ENCODE measurements at regions not wholly inside any gene's neighbourhood (a gene's known extent, or its start where the extent isn't known, plus 50 kb on each side); places are given as distances from the start of the nearest gene placed in this dataset.
A peak's percentile ranks its signal among the peaks of the same experiment; 100 is the strongest.
"Not testable (repeated sequence)": the region's sequence is repeated elsewhere in the genome, so short reads cannot be mapped to it uniquely, and the experiment has no call there.

GRCh38 chr6:67030861-67031260 is 1323.8 kb upstream of the EYS start:
- Histone ChIP-seq H3K9ac (no peak overlapping the region), H3K4me3 (no peak overlapping the region), H3K27ac (no peak overlapping the region), H3K9me3 (replicated peaks in 1 of 11) (peaks cover 0 to 10% (median 5%) of the 10 kb centered on the region in 11 experiments; a peak in 8 of 22 replicates), H3K36me3 (no peaks in the 10 kb centered on the region), H3K4me2 (no peak overlapping the region), H4K20me1 (no peaks in the 10 kb centered on the region), H3K27me3 (no peaks in the 10 kb centered on the region), H3K4me1 (no peaks in the 10 kb centered on the region)
- TF ChIP-seq Cebpa-rat (IDR thresholded peaks at IDR 0.05) = no peak

- Histone ChIP-seq H3K4me1 (no peaks in the 10 kb centered on the region), H3K9ac (no peak overlapping the region), H3K27me3 (no peaks in the 10 kb centered on the region), H4K20me1 (no peaks in the 10 kb centered on the region), H3K27ac (no peak overlapping the region), H3K4me3 (no peak overlapping the region), H3K36me3 (no peaks in the 10 kb centered on the region), H3K9me3 (replicated peaks in 1 of 11) (no peaks in the 10 kb centered on the region), H3K4me2 (no peak overlapping the region)
- TF ChIP-seq Cebpa-rat (IDR thresholded peaks at IDR 0.05) = no peak
These were observed 1310.0 kb upstream of the EYS start for GRCh38 chr6:67016921-67017460.

- Histone ChIP-seq H3K27ac (no peak overlapping the region), H3K4me3 (no peak overlapping the region), H3K36me3 (no peaks in the 10 kb centered on the region), H3K4me1 (no peaks in the 10 kb centered on the region), H3K9me3 (replicated peaks in 1 of 11) (no peaks in the 10 kb centered on the region), H3K27me3 (no peaks in the 10 kb centered on the region), H3K9ac (no peak overlapping the region), H3K4me2 (no peak overlapping the region), H4K20me1 (no peaks in the 10 kb centered on the region)
- TF ChIP-seq Cebpa-rat (IDR thresholded peaks at IDR 0.05) = no peak
These were observed 1304.4 kb upstream of the EYS start for GRCh38 chr6:67011441-67011840.

GRCh38 chr6:67009818-67010217 is 1302.8 kb upstream of the EYS start:
- Histone ChIP-seq H4K20me1 (no peaks in the 10 kb centered on the region), H3K4me2 (no peak overlapping the region), H3K9ac (no peak overlapping the region), H3K36me3 (no peaks in the 10 kb centered on the region), H3K4me1 (no peaks in the 10 kb centered on the region), H3K27me3 (no peaks in the 10 kb centered on the region), H3K4me3 (no peak overlapping the region), H3K27ac (no peak overlapping the region), H3K9me3 (replicated peaks in 1 of 11) (no peaks in the 10 kb centered on the region)
- TF ChIP-seq Cebpa-rat (IDR thresholded peaks at IDR 0.05) = no peak

GRCh38 chr6:67003844-67004243 is 1296.8 kb upstream of the EYS start:
- H3K36me3 ChIP-seq = no peaks in the 10 kb centered on the region
- H4K20me1 ChIP-seq = no peaks in the 10 kb centered on the region
- peaks cover 0 to 6% (median 0%) of the 10 kb centered on the region in 10 experiments; a peak in 2 of 20 replicates for H3K4me1 ChIP-seq
- H3K27ac ChIP-seq = no peak overlapping the region
- TF ChIP-seq Cebpa-rat (IDR thresholded peaks at IDR 0.05) = no peak
- no peak overlapping the region for H3K9ac ChIP-seq
- H3K27me3 ChIP-seq = no peaks in the 10 kb centered on the region
- peaks cover 0 to 6% (median 0%) of the 10 kb centered on the region in 11 experiments; a peak in 5 of 22 replicates for H3K9me3 ChIP-seq (replicated peaks in 1 of 11)
- no peak overlapping the region for H3K4me2 ChIP-seq
- H3K4me3 ChIP-seq = no peak overlapping the region

- Histone ChIP-seq H3K9me3 (replicated peaks in 1 of 11) (peaks cover 0 to 13% (median 5%) of the 10 kb centered on the region in 11 experiments; a peak in 10 of 22 replicates), H3K9ac (no peak overlapping the region), H3K27me3 (no peaks in the 10 kb centered on the region), H4K20me1 (no peaks in the 10 kb centered on the region), H3K27ac (no peak overlapping the region), H3K36me3 (no peaks in the 10 kb centered on the region), H3K4me2 (no peak overlapping the region), H3K4me3 (no peak overlapping the region), H3K4me1 (peaks cover 0 to 6% (median 0%) of the 10 kb centered on the region in 10 experiments; a peak in 2 of 20 replicates)
- no peak for TF ChIP-seq Cebpa-rat (IDR thresholded peaks at IDR 0.05)
These were observed 1293.1 kb upstream of the EYS start for GRCh38 chr6:67000121-67000520.

GRCh38 chr6:66997579-66997978 is 1290.6 kb upstream of the EYS start:
- H3K9ac ChIP-seq, H3K4me3 ChIP-seq, H3K4me2 ChIP-seq, H3K4me1 ChIP-seq, H3K27me3 ChIP-seq, H3K36me3 ChIP-seq, H3K27ac ChIP-seq, H4K20me1 ChIP-seq: not testable (repeated sequence)
- peaks cover 0 to 13% (median 5%) of the 10 kb centered on the region in 11 experiments; a peak in 11 of 22 replicates for H3K9me3 ChIP-seq (replicated peaks in 1 of 11)

GRCh38 chr6:66995669-66996068 is 1288.6 kb upstream of the EYS start:
- Histone ChIP-seq H3K9ac (no peak overlapping the region), H3K4me2 (no peak overlapping the region), H3K9me3 (replicated peaks in 1 of 11) (peaks cover 2 to 20% (median 11%) of the 10 kb centered on the region in 11 experiments; a peak in 19 of 22 replicates), H3K27me3 (no peaks in the 10 kb centered on the region), H3K27ac (no peak overlapping the region), H3K36me3 (no peaks in the 10 kb centered on the region), H3K4me1 (no peaks in the 10 kb centered on the region; a peak in 1 of 20 replicates), H3K4me3 (no peak overlapping the region), H4K20me1 (no peaks in the 10 kb centered on the region)
- peak in 2 of 11 experiments; percentile 25 to 29; a peak in 1 of 22 replicates for TF ChIP-seq Cebpa-rat (IDR thresholded peaks at IDR 0.05)

GRCh38 chr6:66993708-66994107 is 1286.7 kb upstream of the EYS start:
- H3K9ac ChIP-seq, H3K36me3 ChIP-seq, H4K20me1 ChIP-seq, H3K4me2 ChIP-seq, H3K27ac ChIP-seq, H3K4me3 ChIP-seq, H3K27me3 ChIP-seq, H3K4me1 ChIP-seq: not testable (repeated sequence)
- peaks cover 9 to 30% (median 17%) of the 10 kb centered on the region in 11 experiments; a peak in 19 of 22 replicates for H3K9me3 ChIP-seq (replicated peaks in 1 of 11)

GRCh38 chr6:66993272-66993671 is 1286.2 kb upstream of the EYS start:
- H3K4me2 ChIP-seq = no peak overlapping the region
- no peak overlapping the region for H3K9ac ChIP-seq
- no peak overlapping the region for H3K4me3 ChIP-seq
- no peak for TF ChIP-seq Cebpa-rat (IDR thresholded peaks at IDR 0.05)
- H3K4me1 ChIP-seq = no peaks in the 10 kb centered on the region
- H3K27me3 ChIP-seq = no peaks in the 10 kb centered on the region
- H3K9me3 ChIP-seq (replicated peaks in 1 of 11) = peaks cover 9 to 30% (median 15%) of the 10 kb centered on the region in 11 experiments; a peak in 19 of 22 replicates
- H3K36me3 ChIP-seq = no peaks in the 10 kb centered on the region
- no peak overlapping the region for H3K27ac ChIP-seq
- H4K20me1 ChIP-seq = no peaks in the 10 kb centered on the region
